Stimulated activated CD4-positive, alpha-beta T cell treated with anti-CD3 and anti-CD28 coated beads, Interleukin-15, amount 100 ng/mL, for 1 hour (primary cell): ENCODE measurements at regions not wholly inside any gene's neighbourhood (a gene's known extent, or its start where the extent isn't known, plus 50 kb on each side); places are given as distances from the start of the nearest gene placed in this dataset.

Experiments
- DNase-seq, 2 donors: peaks; one replicate each; pipeline ENCODE4 v3.0.0-alpha.2; 2020; ENCODE audit warnings: low read depth in 1 of 2, low spot score in 1 of 2

- no peak for DNase-seq
Measured at GRCh38 chr2:221283896-221284545, 288.1 kb downstream of the EPHA4 start.

- no peak for DNase-seq
Measured at GRCh38 chr2:221285148-221285547, 287.0 kb downstream of the EPHA4 start.

GRCh38 chr2:221286406-221286805 lies 285.7 kb downstream of the EPHA4 start:
- no peak for DNase-seq

GRCh38 chr2:221289389-221289788 lies 282.7 kb downstream of the EPHA4 start:
- DNase-seq = no peak

- no peak for DNase-seq
Measured at GRCh38 chr2:221289846-221290245, 282.3 kb downstream of the EPHA4 start.

GRCh38 chr2:221293949-221294742 lies 278.0 kb downstream of the EPHA4 start:
- no peak for DNase-seq

- DNase-seq = no peak
Measured at GRCh38 chr2:221304916-221305315, 267.2 kb downstream of the EPHA4 start.

GRCh38 chr2:221308507-221309066 lies 263.5 kb downstream of the EPHA4 start:
- no peak for DNase-seq

GRCh38 chr2:221309892-221310583 lies 262.1 kb downstream of the EPHA4 start:
- no peak for DNase-seq

GRCh38 chr2:221310730-221311129 lies 261.4 kb downstream of the EPHA4 start:
- no peak for DNase-seq

- no peak for DNase-seq
Measured at GRCh38 chr2:221312634-221313033, 259.5 kb downstream of the EPHA4 start.

GRCh38 chr2:221314786-221315185 lies 257.3 kb downstream of the EPHA4 start:
- DNase-seq = no peak

GRCh38 chr2:221318376-221319130 lies 253.6 kb downstream of the EPHA4 start:
- DNase-seq = no peak

- DNase-seq = no peak
Measured at GRCh38 chr2:221322741-221323140, 249.4 kb downstream of the EPHA4 start.

- no peak for DNase-seq
Measured at GRCh38 chr2:221323513-221323912, 248.6 kb downstream of the EPHA4 start.

GRCh38 chr2:221330436-221330835 lies 241.7 kb downstream of the EPHA4 start:
- no peak for DNase-seq

- no peak for DNase-seq
Measured at GRCh38 chr2:221334481-221335218, 237.5 kb downstream of the EPHA4 start.

GRCh38 chr2:221335219-221335752 lies 236.8 kb downstream of the EPHA4 start:
- no peak for DNase-seq

- DNase-seq = no peak
Measured at GRCh38 chr2:221336967-221337366, 235.1 kb downstream of the EPHA4 start.
